H9 (cell line): ENCODE measurements at regions not wholly inside any gene's neighbourhood (a gene's known extent, or its start where the extent isn't known, plus 50 kb on each side); places are given as distances from the start of the nearest gene placed in this dataset.
"Not testable (repeated sequence)": the region's sequence is repeated elsewhere in the genome, so short reads cannot be mapped to it uniquely, and the experiment has no call there.

Experiments used
- DNase-seq: peaks from one replicate; pipeline ENCODE4 v3.0.0-alpha.2; 2017
- H2AFZ ChIP-seq: one replicate; pipeline ENCODE4 v1.6.1; 2013; ENCODE audit warnings: mild to moderate bottlenecking, low read length, control low read depth, moderate library complexity
- H2AK5ac ChIP-seq: 2 replicates; pipeline ENCODE4 v1.6.1; 2013; ENCODE audit warnings: low read length, control low read depth, mixed read lengths; ENCODE audit not compliant: insufficient read length
- H2BK120ac ChIP-seq: one replicate; pipeline ENCODE4 v1.6.1; 2013; ENCODE audit warnings: low read depth, mild to moderate bottlenecking, low read length, control low read depth, inconsistent platforms; ENCODE audit not compliant: poor library complexity, severe bottlenecking
- H2BK12ac ChIP-seq: 2 replicates; pipeline ENCODE4 v1.6.1; 2013; ENCODE audit warnings: low read length, control low read depth, mixed read lengths, low read depth; ENCODE audit not compliant: insufficient read length
- H2BK15ac ChIP-seq: 2 replicates; pipeline ENCODE4 v1.6.1; 2013; ENCODE audit warnings: low read depth, low read length, control low read depth
- H2BK20ac ChIP-seq: one replicate; pipeline ENCODE4 v1.6.1; 2013; ENCODE audit warnings: low read depth, mild to moderate bottlenecking, low read length, control low read depth, inconsistent platforms; ENCODE audit not compliant: poor library complexity, severe bottlenecking
- H2BK5ac ChIP-seq: 2 replicates; pipeline ENCODE4 v1.6.1; 2013; ENCODE audit warnings: low read length, control low read depth, mixed read lengths; ENCODE audit not compliant: insufficient read length
- H3K14ac ChIP-seq: 2 replicates; pipeline ENCODE4 v1.6.1; 2013; ENCODE audit warnings: low read length, control low read depth; ENCODE audit not compliant: insufficient read depth
- H3K18ac ChIP-seq: 2 replicates; pipeline ENCODE4 v1.6.1; 2013; ENCODE audit warnings: low read depth, mild to moderate bottlenecking, mixed read lengths, low read length, control low read depth; ENCODE audit not compliant: insufficient read length
- H3K23ac ChIP-seq: 2 replicates; pipeline ENCODE4 v1.6.1; 2013; ENCODE audit warnings: low read length, control low read depth, mixed read lengths, low read depth; ENCODE audit not compliant: insufficient read length
- H3K23me2 ChIP-seq: 2 replicates; pipeline ENCODE4 v1.6.1; 2013; ENCODE audit warnings: low read depth, mild to moderate bottlenecking, mixed read lengths, low read length, control low read depth; ENCODE audit not compliant: insufficient read length, poor library complexity, severe bottlenecking
- H3K27ac ChIP-seq: 2 replicates; pipeline ENCODE4 v1.5.1; 2013; ENCODE audit warnings: low read length, control low read depth, mixed read lengths, low read depth; ENCODE audit not compliant: insufficient read length
- H3K27me3 ChIP-seq: 2 replicates; pipeline ENCODE4 v1.6.1; 2013; ENCODE audit warnings: low read length, control low read depth, inconsistent platforms; ENCODE audit not compliant: insufficient read depth
- H3K4ac ChIP-seq: 2 replicates; pipeline ENCODE4 v1.6.1; 2013; ENCODE audit warnings: low read depth, mild to moderate bottlenecking, control low read depth, inconsistent platforms, low read length, moderate library complexity
- H3K4me1 ChIP-seq: 2 replicates; pipeline ENCODE4 v1.6.1; 2013; ENCODE audit warnings: low read length, control low read depth, inconsistent platforms; ENCODE audit not compliant: insufficient read depth
- H3K4me2 ChIP-seq: 2 replicates; pipeline ENCODE4 v1.6.1; 2013; ENCODE audit warnings: low read length, control low read depth, mixed read lengths; ENCODE audit not compliant: insufficient read length, insufficient read depth
- H3K56ac ChIP-seq: 2 replicates; pipeline ENCODE4 v1.6.1; 2013; ENCODE audit warnings: low read depth, mild to moderate bottlenecking, mixed read lengths, low read length, control low read depth; ENCODE audit not compliant: insufficient read length
- H3K79me1 ChIP-seq: 2 replicates; pipeline ENCODE4 v1.6.1; 2013; ENCODE audit warnings: low read depth, mild to moderate bottlenecking, moderate library complexity, low read length, control low read depth, inconsistent platforms; ENCODE audit not compliant: insufficient read depth, poor library complexity, severe bottlenecking
- H3K79me2 ChIP-seq: 2 replicates; pipeline ENCODE4 v1.6.1; 2013; ENCODE audit warnings: low read length, control low read depth, inconsistent platforms; ENCODE audit not compliant: insufficient read depth
- H3K9ac ChIP-seq: 2 replicates; pipeline ENCODE4 v1.6.1; 2013; ENCODE audit warnings: low read length, control low read depth, mixed read lengths; ENCODE audit not compliant: insufficient read length; ENCODE audit errors: extremely low read depth
- H3K9me3 ChIP-seq: one replicate; pipeline ENCODE4 v1.6.1; 2013; ENCODE audit warnings: low read depth, low read length, inconsistent platforms; ENCODE audit not compliant: control insufficient read depth
- H3T11ph ChIP-seq: one replicate; pipeline ENCODE4 v1.6.1; 2013; ENCODE audit warnings: mild to moderate bottlenecking, low read length, control low read depth, inconsistent platforms
- H4K20me1 ChIP-seq: one replicate; pipeline ENCODE4 v1.6.1; 2013; ENCODE audit not compliant: control insufficient read depth, insufficient read length, insufficient read depth
- H4K5ac ChIP-seq: 2 replicates; pipeline ENCODE4 v1.6.1; 2013; ENCODE audit warnings: low read depth, mild to moderate bottlenecking, mixed read lengths, low read length, control low read depth; ENCODE audit not compliant: insufficient read length
- H4K8ac ChIP-seq: replicated peaks from 2 replicates; pipeline ENCODE4 v1.6.1; 2013; ENCODE audit warnings: low read length, control low read depth, mixed read lengths, low read depth; ENCODE audit not compliant: insufficient read length
- H4K91ac ChIP-seq: 2 replicates; pipeline ENCODE4 v1.6.1; 2013; ENCODE audit warnings: low read depth, mild to moderate bottlenecking, moderate library complexity, mixed read lengths, low read length, control low read depth; ENCODE audit not compliant: insufficient read length
- H3K27ac Mint-ChIP-seq, 3 experiments: 2 replicates in 2 of 3; 3 replicates in 1 of 3; pipeline ENCODE4 v1.8.0; 2020 to 2021; ENCODE audit warnings: mixed read lengths in 3 of 3, mild to moderate bottlenecking in 1 of 3, moderate library complexity in 1 of 3
- H3K27me3 Mint-ChIP-seq: 2 replicates; pipeline ENCODE4 v1.8.0; 2021; ENCODE audit warnings: low read depth, mild to moderate bottlenecking, moderate library complexity, mixed read lengths
- H3K36me3 Mint-ChIP-seq, 3 experiments: 2 replicates in 2 of 3; 3 replicates in 1 of 3; pipeline ENCODE4 v1.8.0; 2020 to 2021; ENCODE audit warnings: low read depth in 3 of 3, mixed read lengths in 3 of 3; ENCODE audit not compliant: insufficient read depth in 1 of 3
- H3K4me1 Mint-ChIP-seq, 2 experiments: 2 replicates each; pipeline ENCODE4 v1.8.0; 2020; ENCODE audit warnings: mixed read lengths in 2 of 2
- H3K4me3 Mint-ChIP-seq, 2 experiments: 2 replicates in 1 of 2; 3 replicates in 1 of 2; pipeline ENCODE4 v1.8.0; 2020 to 2021; ENCODE audit warnings: mild to moderate bottlenecking in 2 of 2, mixed read lengths in 2 of 2, moderate library complexity in 1 of 2
- H3K9me3 Mint-ChIP-seq, 2 experiments: 2 replicates in 1 of 2; 3 replicates in 1 of 2; pipeline ENCODE4 v1.8.0; 2020; ENCODE audit warnings: mild to moderate bottlenecking in 2 of 2, mixed read lengths in 2 of 2, moderate library complexity in 1 of 2
- WGBS: extraction: QIAGEN DNeasy Blood & Tissue Kit; methylation state at CpG from one replicate; pipeline ENCODE4 v1.1.7; 2013; ENCODE audit warnings: missing lambda C conversion rate, low lambda C conversion rate, mixed read lengths; ENCODE audit not compliant: insufficient read length; ENCODE audit errors: extremely low coverage; 5-methylcytosine and 5-hydroxymethylcytosine counted together

DNA sequence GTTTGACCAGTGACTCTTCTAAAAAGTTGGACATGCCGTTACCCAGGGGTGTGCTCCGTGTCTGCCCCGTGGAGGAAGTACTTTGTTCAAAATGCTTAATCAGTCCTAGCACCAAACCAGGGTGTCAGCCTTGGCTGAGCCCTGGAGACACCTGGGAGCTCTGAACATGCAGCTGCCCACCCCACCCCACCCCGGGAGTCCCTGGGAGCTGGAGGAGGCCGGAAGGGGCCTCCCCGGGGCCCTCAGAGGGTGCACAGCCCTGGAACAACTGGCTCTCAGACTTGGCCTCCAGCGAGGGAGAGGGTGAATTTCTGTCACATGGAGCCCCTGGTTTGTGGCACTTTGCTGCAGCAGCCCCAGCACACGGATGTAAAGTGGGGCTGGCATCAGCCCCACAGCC lies 152.1 kb downstream of the LAT start:
- not testable (repeated sequence) for H3K4me3 Mint-ChIP-seq, H3K23me2 ChIP-seq, H2BK120ac ChIP-seq, H3T11ph ChIP-seq, H3K36me3 Mint-ChIP-seq, H3K23ac ChIP-seq, H3K9ac ChIP-seq, H2BK12ac ChIP-seq, H3K9me3 Mint-ChIP-seq, H4K91ac ChIP-seq, H3K79me1 ChIP-seq, DNase-seq, H4K8ac ChIP-seq, H3K27ac ChIP-seq, H3K79me2 ChIP-seq, H3K27me3 Mint-ChIP-seq, H3K56ac ChIP-seq, H2BK15ac ChIP-seq, H4K20me1 ChIP-seq, H3K4me1 ChIP-seq, H3K27me3 ChIP-seq, H2AFZ ChIP-seq, H3K14ac ChIP-seq, H3K18ac ChIP-seq, H3K4me2 ChIP-seq, H3K4ac ChIP-seq, H4K5ac ChIP-seq, H2BK5ac ChIP-seq, H3K9me3 ChIP-seq, H2BK20ac ChIP-seq, H2AK5ac ChIP-seq, H3K27ac Mint-ChIP-seq
- peaks cover 0 to 13% of the 10 kb centered on the region in 2 experiments for H3K4me1 Mint-ChIP-seq
- no CpG with 5 or more reads among the region's 8 CpGs for WGBS

GRCh38 chr16:29136046-29136696 lies 151.3 kb downstream of the LAT start:
- H3T11ph ChIP-seq, H3K79me1 ChIP-seq: not testable (repeated sequence)
- no CpG with 5 or more reads among the region's 4 CpGs for WGBS

More at GRCh38 chr16:29136046-29136696, 151.3 kb downstream of the LAT start:
- not testable (repeated sequence) for H4K91ac ChIP-seq, H3K27me3 Mint-ChIP-seq, H3K9ac ChIP-seq, H2BK5ac ChIP-seq, H3K4ac ChIP-seq, H3K9me3 Mint-ChIP-seq, H3K9me3 ChIP-seq, H3K27ac ChIP-seq, H4K5ac ChIP-seq, H2BK15ac ChIP-seq, H3K27me3 ChIP-seq, H2BK120ac ChIP-seq, H3K23ac ChIP-seq, H4K8ac ChIP-seq, H2AFZ ChIP-seq, H2BK12ac ChIP-seq, H3K14ac ChIP-seq, H2BK20ac ChIP-seq, H3K4me3 Mint-ChIP-seq, H3K23me2 ChIP-seq, H2AK5ac ChIP-seq, H3K36me3 Mint-ChIP-seq, H3K18ac ChIP-seq, H3K4me2 ChIP-seq, H3K79me2 ChIP-seq, H3K56ac ChIP-seq, H3K4me1 ChIP-seq, DNase-seq, H4K20me1 ChIP-seq, H3K27ac Mint-ChIP-seq
- peaks cover 0 to 13% of the 10 kb centered on the region in 2 experiments for H3K4me1 Mint-ChIP-seq
